Activated T-cell treated with anti-CD3 and anti-CD28 coated beads for 4 hours (primary cell): ENCODE measurements at regions not wholly inside any gene's neighbourhood (a gene's known extent, or its start where the extent isn't known, plus 50 kb on each side); places are given as distances from the start of the nearest gene placed in this dataset.
"Not testable (repeated sequence)": the region's sequence is repeated elsewhere in the genome, so short reads cannot be mapped to it uniquely, and the experiment has no call there.

Source experiments
- DNase-seq: peaks from one replicate; pipeline ENCODE4 v3.0.0-alpha.2; 2020

DNA sequence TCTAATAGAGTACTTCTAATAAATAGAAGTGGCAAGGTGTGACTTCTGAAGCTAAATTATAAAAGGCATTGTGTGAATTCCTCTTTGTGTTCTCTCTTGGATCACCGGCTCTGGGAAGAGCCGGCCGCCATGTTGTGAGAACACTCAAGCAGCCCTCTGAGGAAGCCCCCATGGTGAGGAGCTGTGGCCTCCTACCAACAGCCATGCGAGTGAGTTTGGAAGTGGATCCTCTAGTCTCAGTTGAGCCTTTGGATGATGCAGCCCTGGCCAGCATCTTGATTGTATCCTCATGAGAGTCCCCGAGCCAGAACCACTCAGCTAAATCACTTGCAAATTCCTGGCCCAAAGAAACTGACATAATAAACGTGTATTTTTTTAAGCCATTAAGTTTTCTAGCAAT, 94.5 kb upstream of the CARD11 start:
- DNase-seq = no peak

DNA sequence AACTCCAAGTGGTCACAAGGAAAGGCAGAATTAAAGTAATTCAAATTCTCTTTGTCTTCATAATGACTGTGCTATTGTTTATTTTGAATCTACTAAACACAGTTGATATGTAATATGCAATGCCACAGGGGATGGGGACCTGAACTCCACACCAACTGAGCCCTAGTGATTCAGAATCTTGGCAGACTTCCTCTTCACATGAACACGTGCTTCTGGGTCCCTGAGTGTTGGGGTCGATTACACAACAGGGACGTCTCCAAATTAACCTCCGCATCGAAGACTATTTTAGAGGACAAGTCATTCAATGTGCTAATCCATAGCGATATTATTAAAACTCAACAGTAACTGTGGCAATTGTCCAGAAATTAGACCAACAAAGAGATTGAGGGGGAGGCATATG, 95.3 kb upstream of the CARD11 start:
- no peak for DNase-seq

DNA sequence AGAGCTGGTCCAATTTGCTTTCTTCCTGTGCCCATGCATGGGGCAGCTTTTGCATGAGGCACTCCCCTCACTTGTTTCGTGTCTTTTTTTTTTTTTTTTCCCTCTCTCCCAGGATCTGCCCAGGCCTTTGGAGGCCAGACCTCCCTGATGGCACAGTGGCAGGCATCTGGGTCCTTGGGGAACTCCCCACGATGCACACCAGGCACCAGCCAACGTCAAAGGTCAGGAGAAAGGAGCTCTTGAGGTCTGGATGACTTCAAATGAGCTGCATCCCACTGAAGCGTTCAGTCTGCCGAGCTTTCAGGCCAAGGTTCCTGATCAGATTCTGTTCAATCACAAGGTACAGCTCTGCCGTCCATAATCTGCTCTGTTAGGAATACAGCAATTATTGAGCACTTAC, 97.2 kb upstream of the CARD11 start:
- no peak for DNase-seq

DNA sequence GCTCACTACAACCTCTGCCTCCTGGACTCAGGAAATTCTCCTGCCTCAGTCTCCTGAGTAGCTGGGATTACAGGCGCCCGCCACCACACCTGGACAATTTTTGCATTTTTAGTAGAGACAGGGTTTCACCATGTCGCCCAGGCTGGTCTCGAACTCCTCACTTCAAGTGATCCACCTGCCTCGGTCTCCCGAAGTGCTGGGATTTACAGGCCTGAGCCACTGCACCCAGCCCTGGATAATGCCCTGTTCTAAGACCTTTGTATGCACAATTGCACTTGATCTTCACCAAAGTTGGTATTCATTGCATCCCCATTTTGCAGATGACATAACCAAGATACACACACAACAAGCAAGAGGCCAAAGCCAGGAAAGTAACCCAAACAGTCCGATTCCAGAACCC, 97.7 kb upstream of the CARD11 start:
- no peak for DNase-seq

DNA sequence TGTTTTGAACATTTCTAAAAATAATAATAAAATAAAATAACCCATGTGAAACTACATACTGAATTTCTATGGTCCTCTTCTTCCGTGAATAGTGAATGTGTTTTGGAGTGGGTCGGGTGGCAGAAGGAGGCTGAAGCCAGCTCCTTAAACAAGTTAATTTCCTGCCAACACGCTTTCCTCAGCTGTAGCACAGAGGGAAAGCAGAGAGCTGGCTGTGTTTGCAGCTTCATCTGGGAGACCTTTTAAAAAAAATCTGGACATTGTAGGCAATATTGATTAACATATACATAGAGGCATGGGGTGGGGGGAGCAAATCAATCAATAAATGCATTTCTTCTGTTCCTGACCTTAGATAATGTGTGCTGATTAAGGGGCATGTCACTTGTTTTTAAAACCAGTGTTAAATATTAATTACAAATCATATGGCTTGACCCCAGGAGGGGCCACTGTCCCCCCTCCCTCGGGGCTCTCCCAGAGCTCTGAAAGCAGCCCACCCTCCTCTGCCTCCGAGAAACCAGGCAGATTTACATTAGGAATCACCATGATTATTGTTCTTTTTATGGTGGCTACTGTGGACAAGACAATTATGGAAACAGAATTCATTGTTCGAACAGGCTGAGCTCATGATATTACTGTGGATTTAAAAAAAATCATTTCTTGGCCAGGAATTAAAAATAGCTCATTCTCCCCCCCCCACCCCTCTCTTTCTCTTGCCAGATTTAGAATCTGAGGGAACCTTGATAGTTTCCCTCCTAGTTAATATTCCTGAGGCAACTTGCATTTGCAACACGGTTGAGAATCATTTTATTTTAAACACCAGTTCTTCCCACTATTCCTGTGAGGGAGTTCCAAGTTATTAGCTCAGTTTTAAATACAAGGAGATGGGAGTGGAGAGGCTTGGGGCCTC, 100.5 kb upstream of the CARD11 start:
- no peak for DNase-seq

DNA sequence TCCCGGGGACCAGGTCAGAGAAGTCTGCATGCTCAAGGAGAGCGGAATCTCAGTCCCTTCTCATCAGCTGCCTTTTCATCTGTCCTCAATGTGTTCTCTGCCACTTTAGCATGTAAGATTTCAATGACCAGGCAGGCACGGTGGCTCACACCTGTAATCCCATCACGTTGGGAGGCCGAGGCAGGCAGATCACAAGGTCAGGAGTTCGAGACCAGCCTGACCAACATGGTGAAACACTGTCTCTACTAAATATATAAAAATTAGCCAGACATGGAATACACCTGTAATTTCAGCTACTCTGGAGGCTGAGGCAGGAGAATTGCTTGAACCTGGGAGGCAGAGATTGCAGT, 101.1 kb upstream of the CARD11 start:
- not testable (repeated sequence) for DNase-seq

DNA sequence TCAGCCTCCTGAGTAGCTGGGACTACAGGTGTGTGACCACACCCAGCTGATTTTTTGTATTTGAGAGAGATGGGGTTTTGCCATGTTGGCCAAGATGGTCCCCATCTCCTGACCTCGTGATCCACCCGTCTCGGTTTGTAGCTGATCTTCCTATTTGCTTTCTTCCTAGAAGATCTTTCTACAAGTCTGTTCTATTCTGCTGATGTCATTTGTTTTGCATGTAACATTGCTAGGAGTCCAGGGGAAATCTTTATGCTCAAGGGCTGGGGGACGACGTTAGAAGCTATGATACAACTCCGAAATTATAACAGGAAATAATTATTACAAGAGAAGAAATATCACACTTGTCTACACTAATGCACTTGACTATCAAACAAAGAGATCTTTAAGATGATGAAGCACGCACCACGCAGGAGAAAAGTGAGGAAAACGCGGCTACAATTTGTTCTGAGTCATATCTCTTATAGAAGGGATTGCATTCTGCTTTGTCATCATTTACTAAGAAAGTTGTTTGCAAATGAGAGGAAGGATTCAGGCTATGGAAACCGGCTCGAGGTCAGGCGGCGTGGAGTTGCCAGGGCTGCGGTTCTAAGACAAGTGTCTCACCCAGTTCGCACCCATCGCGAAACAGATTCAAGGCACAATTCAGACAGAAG, 103.0 kb upstream of the CARD11 start:
- no peak for DNase-seq

DNA sequence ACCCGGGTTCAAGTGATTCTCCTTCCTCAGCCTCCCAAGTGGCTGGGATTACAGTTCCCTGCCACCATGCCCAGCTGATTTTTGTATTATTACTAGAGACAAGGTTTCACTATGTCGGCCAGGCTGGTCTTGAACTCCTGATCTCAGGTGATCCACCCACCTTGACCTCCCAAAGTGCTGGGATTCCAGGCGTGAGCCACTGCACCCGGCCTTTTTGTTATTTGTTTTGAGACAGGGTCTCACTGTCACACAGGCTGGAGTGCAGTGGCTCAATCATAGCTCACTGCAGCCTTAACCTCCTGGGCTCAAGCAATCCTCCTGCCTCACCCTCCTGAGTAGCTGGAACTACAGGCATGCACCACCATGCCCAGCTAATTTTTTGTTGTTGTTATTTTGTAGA, 104.8 kb upstream of the CARD11 start:
- DNase-seq = not testable (repeated sequence)

DNA sequence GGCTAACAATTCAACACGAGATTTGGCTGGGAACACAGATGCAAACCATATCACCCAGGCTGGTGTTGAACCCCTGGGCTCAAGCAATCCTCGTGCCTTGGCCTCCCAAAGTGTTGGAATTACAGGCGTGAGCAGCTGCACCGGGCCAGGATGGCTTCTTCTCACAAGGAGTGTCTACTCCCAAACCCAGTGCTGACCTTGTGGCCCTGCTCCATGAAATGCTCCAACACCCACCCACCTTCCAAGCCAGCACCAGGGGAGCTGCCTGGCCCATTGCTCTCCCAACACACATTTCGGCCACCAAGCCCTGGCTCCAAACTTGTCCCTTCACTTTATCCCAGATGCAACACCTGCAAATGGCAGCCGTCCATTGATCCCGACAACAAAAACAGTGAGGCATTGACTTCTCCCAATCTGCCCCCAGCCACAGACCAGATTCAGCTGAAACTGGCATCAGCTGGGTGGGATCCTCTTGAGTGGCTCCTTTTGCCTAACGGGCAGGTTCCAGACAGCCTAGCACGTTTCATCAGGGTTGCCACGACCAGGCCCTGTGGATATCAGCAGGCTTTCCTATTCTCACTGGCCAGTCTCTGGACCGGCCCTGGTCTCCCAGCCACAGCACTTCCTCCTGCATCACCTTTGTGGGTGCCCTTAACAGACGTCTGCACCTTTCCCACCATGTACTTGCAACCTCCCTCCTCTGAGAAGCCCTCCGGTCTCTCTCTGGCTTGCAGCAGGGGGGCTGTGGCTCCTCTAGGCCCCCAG, 105.7 kb upstream of the CARD11 start:
- no peak for DNase-seq

DNA sequence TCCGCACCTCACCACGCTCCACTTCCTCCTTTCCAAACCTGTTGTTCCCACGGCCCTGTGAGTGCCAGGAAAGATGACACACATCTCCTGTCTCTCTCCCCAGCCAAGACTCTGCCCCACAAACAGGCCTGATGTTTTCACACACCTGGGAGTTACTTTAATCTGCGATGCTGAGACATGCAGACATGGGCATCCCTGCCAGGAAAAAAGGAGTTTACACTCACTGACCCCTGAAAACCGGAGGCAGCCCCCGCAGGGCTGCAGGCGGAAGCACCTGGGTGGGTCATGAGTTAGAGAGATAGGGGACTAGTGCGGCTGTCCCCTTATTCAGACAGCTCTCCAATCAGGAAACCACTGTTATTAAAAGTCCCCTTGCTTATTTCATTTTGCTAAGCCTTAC, 106.4 kb upstream of the CARD11 start:
- DNase-seq = no peak

DNA sequence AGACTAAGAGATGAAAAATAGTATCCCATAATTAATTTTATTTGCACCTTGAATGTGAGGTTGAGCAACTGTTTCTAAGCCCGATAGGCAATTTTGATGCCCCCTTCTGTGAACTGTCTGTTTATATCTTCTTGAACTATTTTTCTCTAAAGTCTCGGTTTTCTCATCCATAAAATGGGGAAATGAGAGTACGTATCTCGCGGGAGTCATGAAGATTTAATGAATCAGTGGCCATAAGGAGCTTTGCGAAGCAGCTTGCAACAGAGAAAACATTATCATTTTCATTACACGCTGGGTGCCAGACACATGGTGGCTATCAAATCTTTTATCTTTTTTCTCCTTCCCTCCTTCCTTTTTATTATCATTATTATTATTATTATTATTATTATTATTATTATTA, 108.1 kb upstream of the CARD11 start:
- DNase-seq = no peak

DNA sequence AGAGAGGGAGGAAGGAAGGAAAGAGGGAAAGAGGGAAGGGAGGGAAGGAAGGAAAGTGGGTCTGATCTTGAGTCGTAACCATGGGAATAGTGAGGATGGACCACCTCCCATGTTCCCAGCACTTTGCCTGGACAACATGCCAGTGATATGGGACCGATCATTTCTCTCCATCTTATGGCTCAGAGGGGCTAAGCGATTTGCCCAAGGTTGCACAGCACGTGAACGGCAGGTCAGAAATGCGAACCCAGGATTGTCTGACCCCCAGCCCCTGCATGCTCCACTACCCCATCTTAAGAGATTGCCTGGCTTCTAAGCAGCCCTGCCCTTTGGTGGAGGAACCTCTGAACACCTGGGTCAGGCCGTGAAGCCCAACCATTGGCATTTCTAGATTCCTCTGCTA, 109.0 kb upstream of the CARD11 start:
- no peak for DNase-seq

DNA sequence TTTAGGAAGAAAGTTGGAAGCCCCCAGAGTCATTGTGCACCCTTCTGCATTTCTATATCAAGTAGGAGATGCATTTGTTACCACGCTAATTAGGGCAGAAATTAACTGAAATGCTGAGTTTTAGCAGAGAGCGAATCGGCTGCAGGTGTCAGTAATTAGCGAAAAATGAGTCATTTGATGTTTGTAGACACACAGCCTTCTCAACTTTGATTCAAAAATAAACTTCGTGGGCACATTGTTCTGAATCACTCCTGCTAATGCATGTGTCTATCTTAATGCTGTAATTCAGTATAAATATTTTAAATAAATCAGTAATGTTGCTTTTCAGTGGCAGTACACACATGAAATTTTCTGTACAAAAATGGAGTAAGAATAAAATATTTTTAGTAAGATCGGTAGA, 109.5 kb upstream of the CARD11 start:
- no peak for DNase-seq

DNA sequence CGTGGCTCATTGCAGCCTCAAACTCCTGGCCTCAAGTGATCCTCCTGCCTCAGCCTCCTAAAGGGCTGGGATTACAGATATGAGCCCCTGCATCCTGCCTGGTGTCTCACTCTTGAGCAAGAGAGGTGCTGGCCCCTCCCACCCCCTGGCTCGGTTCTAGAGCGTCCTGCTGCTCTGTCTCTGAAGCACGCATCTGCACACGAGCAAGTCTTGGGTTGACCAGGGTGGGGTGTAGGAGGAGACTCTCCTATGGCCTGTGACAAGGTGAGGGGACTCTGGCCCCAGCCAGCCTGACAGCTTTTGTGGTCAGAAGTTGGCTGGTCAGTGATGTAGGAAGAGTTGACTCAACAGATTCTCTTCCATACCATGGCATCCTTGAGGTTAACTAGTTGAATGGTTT, 110.7 kb upstream of the CARD11 start:
- no peak for DNase-seq

DNA sequence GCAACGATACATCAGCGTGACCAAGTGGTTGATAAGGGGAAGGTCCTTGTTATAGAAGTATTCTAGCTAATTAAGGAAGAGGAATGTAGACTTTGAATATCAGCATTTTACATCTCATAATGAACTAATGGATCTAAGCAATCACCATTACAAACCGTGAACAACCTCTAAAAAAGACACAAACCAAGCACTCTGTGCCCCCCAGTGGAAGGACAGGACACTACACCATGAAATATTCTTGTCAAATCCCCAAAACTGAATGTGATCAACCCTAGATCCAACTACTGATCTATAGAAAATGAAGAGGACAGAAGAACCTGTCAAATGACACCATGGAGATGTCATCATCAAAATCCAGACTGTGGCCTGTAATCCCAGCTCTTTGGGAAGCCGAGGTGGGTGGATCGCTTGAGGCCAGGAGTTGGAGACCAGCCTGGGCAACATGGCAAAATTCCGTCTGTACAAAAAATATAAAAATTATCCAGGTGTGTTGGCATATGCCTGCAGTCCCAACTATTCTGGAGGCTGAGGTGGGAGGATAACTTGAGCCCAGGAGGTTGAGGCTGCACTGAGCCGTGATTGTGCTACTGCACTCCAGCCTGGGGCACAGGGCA, 111.3 kb upstream of the CARD11 start:
- peak; percentile 67 for DNase-seq

DNA sequence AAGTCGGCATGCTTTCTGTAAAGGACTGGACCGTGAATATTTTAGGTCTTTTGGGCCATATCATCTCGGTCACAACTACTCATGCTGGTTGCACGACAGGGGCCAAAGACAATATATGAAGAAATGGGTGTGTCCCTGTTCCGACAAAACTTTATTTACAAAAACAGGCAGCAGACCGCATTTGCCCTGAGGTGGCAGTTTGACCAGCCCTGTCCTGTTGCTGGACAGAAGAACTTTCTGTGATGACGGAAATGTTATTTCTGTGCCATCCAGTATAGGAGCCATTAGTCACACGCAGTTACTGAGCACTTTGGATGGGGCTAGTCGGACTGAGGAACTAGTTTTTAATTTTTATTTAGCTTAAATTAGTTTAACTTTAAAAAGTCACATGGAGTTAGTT, 112.8 kb upstream of the CARD11 start:
- no peak for DNase-seq

DNA sequence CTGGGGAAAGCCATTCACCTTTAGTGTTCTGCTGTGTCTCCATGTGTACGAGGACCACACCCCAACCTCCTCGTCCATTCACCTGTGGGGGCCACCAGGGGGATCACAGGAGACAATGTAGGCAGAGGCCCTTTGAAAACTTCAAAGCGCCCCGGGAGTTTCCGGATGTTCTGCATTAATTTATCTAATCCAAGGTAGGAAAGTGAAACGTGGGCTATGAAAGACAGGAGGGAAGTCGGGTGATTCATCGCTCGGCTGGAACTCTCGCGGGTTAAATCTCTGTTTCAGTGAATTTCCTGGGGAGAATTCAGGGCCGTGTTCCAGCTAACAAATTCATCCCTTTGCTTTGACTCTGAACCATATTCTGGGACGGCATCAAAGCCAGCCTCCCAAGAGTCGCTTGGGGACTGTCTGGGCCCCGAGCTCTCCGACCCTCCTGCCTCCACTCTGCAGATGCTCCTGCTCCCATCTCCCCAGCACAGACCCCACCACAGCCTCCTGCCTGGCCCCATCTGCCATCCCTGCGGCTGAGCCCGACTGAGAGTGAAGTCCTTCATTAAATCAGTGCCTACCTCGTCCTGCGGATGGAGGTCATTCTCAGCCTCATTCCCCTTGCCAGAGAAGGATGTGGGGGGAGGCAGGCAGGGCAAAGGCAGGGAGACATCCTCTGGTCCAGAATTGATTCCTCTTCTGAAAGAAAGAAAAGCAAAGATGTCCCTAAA, 114.1 kb upstream of the CARD11 start:
- DNase-seq = no peak

DNA sequence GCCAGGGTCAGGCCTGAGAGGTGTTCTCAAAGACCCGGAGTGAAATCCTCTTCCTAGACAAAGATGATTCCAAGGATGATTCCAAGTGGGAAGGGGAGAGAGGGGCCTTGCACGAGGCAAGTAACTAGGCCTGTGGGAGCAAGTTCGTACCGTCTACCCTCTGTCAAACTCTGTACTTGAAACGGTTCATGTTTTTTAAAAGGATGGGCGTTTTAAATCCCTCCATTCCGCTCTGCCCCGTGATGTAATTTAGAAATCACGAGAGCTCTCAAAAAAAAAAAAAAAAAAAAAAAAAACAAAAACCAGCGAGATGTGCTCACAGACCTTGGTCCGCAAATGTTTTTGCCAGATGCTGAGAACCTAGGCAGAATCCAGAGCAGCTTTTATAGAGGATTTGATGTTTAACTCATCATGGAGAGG, 114.7 kb upstream of the CARD11 start:
- no peak for DNase-seq

DNA sequence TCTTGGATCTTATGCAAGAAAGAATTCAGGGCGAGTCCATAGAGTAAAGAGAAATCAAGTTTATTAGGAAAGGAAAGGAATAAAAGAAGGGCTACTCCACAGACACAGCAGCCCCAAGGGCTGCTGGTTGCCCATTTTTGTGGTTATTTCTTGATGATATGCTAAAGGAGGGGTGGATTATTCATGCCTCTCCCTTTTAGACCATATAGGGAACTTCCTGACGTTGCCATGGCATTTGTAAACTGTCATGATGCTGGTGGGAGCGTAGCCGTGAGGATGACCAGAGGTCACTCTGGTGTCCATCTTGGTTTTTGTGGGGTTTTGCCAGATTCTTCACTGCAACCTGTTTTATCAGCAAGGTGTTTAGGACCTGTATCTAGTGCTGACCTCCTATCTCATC, 115.4 kb upstream of the CARD11 start:
- DNase-seq = no peak

DNA sequence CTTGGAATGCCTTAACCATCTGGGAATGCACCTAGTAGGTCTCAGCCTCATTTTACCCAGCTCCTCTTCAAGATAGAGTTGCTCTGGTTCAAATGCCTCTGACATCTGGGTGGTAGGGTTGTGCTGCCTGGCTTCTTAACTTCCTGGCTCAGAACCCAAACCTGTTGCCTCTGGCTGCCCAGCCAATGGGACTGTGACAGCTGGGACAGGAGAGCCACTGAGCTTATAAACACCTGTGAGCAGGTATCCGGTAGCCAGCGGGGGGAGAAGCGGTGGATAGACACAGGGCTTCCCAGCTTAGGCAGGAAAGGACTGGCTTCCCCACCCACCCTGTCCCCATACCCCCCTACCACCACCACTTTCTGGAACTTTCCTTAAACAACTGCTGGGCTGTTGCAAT, 115.8 kb upstream of the CARD11 start:
- DNase-seq = no peak

DNA sequence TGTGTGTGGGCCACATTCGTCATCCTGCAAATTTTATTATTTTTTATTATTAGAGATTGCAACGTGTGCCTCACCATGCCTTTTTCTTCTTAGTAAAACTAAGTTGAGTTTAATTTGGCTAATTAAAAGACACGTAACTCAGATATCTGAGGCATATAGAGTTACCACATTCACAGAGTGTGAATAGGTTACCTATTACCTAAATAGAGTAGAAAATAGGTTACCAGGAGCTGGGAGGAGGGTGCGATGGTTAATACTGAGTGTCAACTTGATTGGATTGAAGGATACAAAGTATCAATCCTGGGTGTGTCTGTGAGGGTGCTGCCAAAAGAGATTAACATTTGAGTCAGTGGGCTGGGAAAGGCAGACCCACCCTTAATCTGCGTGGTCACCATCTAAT, 116.3 kb upstream of the CARD11 start:
- not testable (repeated sequence) for DNase-seq

DNA sequence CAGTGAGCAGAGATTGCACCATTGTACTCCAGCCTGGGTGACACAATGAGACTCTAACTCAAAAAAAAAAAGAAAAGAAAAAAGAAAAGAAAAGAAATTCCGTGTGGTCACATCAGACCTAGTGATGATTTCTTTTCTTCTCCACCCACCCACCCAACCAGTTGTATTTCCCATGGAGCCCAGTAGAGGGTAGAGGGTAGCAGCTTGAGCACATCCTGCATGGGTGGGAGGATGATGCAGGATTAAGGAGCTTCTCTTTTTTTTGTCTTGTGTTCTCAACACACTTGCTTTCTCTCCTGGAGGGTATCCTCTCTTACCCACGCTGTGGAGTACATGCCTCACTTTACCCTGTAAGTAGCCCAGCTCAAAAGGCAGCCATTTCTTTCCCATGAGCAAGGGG, 118.6 kb upstream of the CARD11 start:
- no peak for DNase-seq

DNA sequence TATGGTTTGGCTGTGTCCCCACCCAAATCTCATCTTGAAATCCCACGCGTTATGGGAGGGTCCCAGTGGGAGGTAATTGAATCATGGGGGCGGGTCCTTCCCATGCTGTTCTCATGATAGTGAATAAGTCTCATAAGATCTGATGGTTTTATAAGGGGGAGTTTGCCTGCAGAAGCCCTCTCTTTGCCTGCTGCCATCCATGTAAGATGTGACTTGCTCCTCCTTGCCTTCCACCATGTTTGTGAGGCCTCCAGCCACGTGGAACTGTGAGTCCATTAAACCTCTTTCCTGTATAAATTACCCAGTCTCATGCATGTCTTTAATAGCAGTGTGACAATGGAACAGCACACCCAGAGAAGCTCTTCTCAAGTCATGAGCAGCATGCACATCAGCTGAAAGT, 119.1 kb upstream of the CARD11 start:
- DNase-seq = not testable (repeated sequence)
